Esophagus squamous epithelium (tissue), 4 donors: ENCODE measurements at regions not wholly inside any gene's neighbourhood (a gene's known extent, or its start where the extent isn't known, plus 50 kb on each side); places are given as distances from the start of the nearest gene placed in this dataset.

Experiments
- POLR2A ChIP-seq, 4 donors: fragments of 450-650 bp; IDR thresholded peaks; one replicate each; pipeline ENCODE4 v1.6.1; 2017; ENCODE audit warnings: antibody characterized with exemption in 4 of 4, mild to moderate bottlenecking in 4 of 4, moderate library complexity in 3 of 4
- TF ChIP-seq, protein P1 (sequence below), 6 experiments: fragments of 450-650 bp in 4 of 6; fragments of 200-600 bp in 2 of 6; sonication (generic) in 2 of 6; IDR thresholded peaks; one replicate each; pipeline ENCODE4 v1.5.1; 2016 to 2019; ENCODE audit warnings: antibody characterized with exemption in 6 of 6, mild to moderate bottlenecking in 4 of 6, moderate library complexity in 4 of 6

DNA sequence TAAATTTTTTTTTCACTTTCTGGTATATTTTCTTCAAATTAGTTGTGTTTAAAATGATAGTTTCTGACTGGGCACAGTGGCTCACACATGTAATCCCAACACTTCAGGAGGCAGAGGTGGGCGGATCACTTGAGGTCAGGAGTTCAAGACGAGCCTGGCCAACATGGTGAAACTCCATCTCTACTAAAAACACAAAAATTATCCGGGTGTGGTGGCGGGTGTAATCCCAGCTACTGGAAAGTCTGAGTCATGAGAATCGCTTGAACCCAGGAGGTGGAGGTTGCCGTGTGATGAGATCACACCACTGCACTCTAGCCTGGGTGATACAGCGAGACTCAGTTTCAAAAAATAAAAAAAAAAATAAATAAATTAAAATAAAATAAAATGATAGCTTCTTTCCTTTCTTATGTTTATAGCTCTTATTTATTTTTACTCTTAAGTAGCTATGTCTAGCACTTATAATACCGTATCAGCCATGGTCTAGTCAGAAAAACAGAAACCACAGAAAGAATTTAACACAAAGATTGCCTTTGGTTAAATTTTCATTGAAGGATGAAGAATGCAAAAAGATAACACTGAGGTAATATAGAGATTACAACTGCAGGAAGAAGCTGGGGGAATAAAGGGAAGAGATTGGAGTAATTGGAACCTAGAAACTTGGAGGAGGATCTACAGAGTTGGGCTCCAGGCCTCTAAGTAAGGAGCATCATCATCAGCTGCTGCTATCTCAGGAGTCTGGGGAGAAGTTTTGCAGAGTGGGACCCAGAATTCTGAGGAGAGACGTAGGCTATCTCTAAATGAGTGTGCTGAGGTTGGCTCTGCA is 54.7 kb upstream of the MBOAT2 start:
- TF ChIP-seq, protein P1, sequence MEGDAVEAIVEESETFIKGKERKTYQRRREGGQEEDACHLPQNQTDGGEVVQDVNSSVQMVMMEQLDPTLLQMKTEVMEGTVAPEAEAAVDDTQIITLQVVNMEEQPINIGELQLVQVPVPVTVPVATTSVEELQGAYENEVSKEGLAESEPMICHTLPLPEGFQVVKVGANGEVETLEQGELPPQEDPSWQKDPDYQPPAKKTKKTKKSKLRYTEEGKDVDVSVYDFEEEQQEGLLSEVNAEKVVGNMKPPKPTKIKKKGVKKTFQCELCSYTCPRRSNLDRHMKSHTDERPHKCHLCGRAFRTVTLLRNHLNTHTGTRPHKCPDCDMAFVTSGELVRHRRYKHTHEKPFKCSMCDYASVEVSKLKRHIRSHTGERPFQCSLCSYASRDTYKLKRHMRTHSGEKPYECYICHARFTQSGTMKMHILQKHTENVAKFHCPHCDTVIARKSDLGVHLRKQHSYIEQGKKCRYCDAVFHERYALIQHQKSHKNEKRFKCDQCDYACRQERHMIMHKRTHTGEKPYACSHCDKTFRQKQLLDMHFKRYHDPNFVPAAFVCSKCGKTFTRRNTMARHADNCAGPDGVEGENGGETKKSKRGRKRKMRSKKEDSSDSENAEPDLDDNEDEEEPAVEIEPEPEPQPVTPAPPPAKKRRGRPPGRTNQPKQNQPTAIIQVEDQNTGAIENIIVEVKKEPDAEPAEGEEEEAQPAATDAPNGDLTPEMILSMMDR (IDR thresholded peaks at IDR 0.05), result no peak
- no peak for TF ChIP-seq POLR2A (IDR thresholded peaks at IDR 0.05)
